SK-N-DZ (cell line): ENCODE measurements at regions not wholly inside any gene's neighbourhood (a gene's known extent, or its start where the extent isn't known, plus 50 kb on each side); places are given as distances from the start of the nearest gene placed in this dataset.
"Not testable (repeated sequence)": the region's sequence is repeated elsewhere in the genome, so short reads cannot be mapped to it uniquely, and the experiment has no call there.

ENCODE experiments used
- DNase-seq: peaks from one replicate; pipeline ENCODE4 v3.0.0-alpha.2; 2015; ENCODE audit warnings: low spot score

GRCh38 chr18:30632071-30632698, 410.4 kb downstream of the DSC3 start:
- no peak for DNase-seq

DNA sequence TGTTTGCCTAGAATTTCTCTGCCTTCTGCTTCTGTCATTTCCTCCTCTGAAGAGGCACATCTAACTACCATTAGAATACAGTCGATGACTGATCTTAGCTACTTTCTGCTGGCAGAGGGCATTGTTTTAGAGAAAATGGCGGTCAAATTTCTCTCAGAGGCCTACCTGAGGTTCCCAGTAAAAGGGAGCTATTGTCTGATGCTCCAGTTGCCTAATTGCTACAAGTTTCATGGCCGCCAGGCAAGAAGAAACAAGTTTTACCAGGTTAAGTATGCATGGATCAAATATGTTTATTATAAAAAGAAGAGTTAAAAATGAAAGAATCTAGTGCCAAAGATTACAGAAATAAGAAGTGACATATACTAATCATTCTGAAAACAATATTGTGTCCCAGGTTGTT, 416.6 kb downstream of the DSC3 start:
- no peak for DNase-seq

DNA sequence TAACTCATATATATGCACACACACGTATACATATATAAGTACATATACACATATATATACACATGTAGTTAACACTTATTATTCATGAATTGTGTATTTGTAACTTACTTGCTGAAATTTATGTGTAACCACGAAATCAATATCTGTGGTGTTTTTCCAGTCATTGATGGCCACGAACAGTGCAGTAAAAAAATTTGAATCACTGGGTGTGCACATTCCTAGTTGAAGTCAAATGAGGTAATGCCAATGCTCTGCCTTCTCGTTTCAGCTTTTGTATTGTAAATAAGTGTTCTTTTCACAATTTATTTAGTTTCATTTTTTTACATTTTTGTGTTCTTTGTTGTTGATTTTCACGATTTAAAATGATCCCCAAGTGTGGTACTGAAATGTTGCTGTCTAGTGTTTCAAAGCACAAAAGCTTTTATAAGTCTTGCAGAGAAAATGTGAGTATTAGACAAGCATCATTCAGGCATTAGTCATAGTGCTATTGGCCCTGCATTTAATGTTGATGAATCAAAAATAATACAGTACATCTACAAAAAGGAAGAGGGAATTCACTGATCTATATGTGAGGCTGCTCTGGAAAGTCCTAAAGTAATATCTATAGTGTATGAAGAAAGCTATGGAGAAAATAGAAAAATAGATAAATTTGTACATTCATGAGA, 419.0 kb downstream of the DSC3 start:
- no peak for DNase-seq

GRCh38 chr18:30622635-30623034, 419.9 kb downstream of the DSC3 start:
- DNase-seq = no peak

GRCh38 chr18:30622104-30622503, 420.4 kb downstream of the DSC3 start:
- DNase-seq = no peak

- no peak for DNase-seq
Measured at GRCh38 chr18:30618567-30618966, 424.0 kb downstream of the DSC3 start.

DNA sequence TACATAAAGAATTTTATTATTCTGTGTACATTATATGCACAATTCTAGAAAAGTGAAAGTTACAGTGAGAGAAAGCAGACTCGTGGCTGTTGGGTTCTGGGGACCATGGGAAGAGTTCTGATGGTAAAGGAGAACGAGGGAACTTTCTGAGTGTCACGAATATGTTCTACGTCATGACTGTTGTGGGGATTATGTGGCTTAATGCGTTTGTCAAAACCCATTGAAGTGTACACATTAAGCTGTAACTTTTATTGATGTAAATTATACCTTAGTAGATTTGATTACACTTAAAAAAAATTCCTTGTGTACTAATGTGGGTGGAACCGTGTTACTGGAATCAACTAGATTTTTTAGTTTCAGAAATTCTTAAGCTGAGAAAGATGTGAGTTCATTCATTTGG, 426.1 kb downstream of the DSC3 start:
- DNase-seq = no peak

DNA sequence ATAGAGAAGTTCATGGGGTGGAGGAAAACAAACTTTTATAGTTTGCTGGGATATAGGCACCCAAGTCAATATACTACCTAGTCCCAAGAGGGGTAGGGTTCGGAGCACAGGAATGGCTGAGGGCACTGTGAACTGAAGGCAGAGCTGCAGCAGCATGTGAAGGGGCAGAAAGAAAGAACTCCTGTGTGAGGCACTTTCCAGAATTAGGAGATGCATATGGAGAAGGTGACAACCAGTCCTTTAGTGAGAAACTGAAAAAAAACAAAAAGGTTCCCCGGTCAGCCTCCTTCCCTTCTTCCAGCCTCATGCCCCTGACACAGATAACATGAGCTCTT, 429.1 kb downstream of the DSC3 start:
- no peak for DNase-seq

- no peak for DNase-seq
Measured at GRCh38 chr18:30601541-30601940, 441.0 kb downstream of the DSC3 start.

- no peak for DNase-seq
Measured at GRCh38 chr18:30597202-30597601, 445.3 kb downstream of the DSC3 start.

GRCh38 chr18:30596635-30597034, 445.9 kb downstream of the DSC3 start:
- no peak for DNase-seq

GRCh38 chr18:30595942-30596341, 446.6 kb downstream of the DSC3 start:
- DNase-seq = no peak

- not testable (repeated sequence) for DNase-seq
Measured at GRCh38 chr18:30594911-30595310, 447.6 kb downstream of the DSC3 start.

- DNase-seq = no peak
Measured at GRCh38 chr18:30591462-30591861, 451.1 kb downstream of the DSC3 start.

DNA sequence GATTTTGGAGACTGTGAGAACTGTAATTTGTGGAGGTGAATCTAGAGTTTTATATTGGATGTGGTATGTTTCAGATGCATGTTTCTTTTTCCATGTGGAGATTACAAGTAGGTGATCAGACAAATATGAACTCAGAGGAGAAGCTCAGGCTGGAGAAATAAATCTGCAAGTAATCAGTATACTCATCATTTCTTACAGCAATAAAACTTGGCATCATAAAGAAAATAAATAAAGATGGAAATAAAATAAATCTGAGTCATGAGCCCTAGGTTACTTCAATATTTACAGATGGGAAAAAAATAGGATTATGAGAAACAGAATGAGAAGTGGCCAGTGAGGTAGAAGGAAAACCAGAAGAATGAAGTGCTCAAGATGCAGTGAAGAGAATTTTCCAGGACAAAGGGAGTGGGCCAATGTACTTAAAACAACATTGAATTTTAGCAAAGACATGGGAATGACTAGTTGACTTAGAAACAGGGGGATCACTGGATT, 453.8 kb downstream of the DSC3 start:
- no peak for DNase-seq

- DNase-seq = no peak
Measured at GRCh38 chr18:30583768-30584167, 458.8 kb downstream of the DSC3 start.

DNA sequence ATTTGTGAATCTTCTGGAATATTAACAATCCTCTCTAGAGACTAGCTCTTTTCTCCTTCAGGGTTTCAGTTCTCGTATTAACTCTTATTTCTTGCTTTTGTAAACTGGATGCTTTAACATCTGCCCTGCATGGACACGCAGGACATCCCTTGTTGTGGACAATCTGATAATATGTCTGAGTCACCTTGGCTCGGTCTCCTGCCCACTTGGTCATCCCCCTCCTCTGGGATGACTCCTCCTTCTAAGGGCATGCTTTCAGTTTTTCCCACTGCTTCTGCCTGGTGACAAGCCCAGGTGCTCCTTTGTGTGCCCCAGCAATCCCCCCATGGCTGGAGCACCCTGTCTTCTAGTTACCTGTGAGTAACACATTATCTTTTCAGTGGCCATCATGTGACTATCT, 460.5 kb downstream of the DSC3 start:
- no peak for DNase-seq

GRCh38 chr18:30578707-30579106, 463.8 kb downstream of the DSC3 start:
- DNase-seq = no peak

GRCh38 chr18:30572214-30572613, 470.3 kb downstream of the DSC3 start:
- no peak for DNase-seq

DNA sequence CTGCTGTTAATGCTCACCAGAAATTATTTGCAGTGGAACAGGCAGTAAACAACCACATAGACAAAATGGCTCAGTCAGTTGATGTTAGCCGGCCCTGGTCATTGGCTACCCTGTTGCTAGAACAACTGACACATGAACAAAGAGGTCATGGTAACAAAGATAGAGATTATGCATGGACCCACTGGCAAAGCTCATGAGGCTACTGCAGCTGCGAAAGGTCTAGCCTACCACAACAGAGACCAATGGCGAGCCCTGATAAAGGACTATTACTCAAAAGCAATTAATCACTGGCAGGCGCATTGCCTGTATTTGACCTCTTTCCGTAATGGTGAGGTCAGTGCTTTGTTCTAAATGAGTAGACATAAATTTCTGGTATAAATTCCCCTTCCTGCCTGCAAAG, 474.2 kb downstream of the DSC3 start:
- no peak for DNase-seq

DNA sequence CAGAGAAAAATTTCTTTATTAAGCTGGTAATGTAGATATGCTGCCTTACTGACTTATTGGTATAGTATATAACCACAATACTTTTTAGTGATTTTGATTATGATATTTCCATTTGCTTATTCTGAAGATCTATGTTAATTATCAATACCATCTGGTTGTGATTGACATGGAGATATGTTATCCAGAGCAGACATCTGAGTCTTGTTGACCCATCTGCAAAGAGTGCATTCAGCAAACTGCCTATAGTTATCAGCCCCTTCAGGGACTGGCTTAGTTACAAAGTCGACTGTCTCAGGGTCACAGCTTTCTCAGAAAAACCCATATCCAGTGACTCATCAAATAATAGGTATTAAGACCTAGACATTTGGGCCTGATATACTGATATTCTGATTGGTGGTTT, 475.7 kb downstream of the DSC3 start:
- no peak for DNase-seq

GRCh38 chr18:30562231-30562630, 480.3 kb downstream of the DSC3 start:
- no peak for DNase-seq

DNA sequence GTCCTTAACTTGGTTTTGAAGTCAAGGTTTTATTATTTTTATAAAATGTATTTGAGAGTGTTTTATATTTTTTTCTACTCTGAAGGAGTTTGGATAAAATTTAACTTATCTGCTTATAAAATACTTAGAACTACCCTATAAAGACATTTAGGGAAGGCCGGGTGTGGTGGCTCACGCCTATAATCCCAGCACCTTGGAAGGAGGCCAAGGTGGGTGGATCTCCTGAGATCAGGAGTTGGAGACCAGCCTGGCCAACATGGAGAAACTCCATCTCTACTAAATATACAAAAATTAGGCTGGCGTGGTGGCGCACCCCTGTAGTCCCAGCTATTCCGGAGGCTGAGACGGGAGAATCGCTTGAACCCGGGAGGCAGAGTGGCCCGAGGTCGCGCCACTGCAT, 486.4 kb downstream of the DSC3 start:
- DNase-seq = no peak

- no peak for DNase-seq
Measured at GRCh38 chr18:30545393-30545792, 497.1 kb downstream of the DSC3 start.
